Endodermal cell (in vitro differentiated cells): ENCODE measurements at regions not wholly inside any gene's neighbourhood (a gene's known extent, or its start where the extent isn't known, plus 50 kb on each side); places are given as distances from the start of the nearest gene placed in this dataset.

Experiments used
- DNase-seq: peaks from one replicate; pipeline ENCODE4 v3.0.0-alpha.2; 2017
- H3K27ac ChIP-seq: 2 replicates; pipeline ENCODE4 v1.5.1; 2013; ENCODE audit warnings: mild to moderate bottlenecking, low read depth, low read length, moderate library complexity
- H3K27me3 ChIP-seq: 2 replicates; pipeline ENCODE4 v1.6.1; 2013; ENCODE audit warnings: mild to moderate bottlenecking, low read length, moderate library complexity; ENCODE audit not compliant: insufficient read depth, control insufficient read depth, poor library complexity, severe bottlenecking
- H3K36me3 ChIP-seq: 2 replicates; pipeline ENCODE4 v1.7.0; 2013; ENCODE audit warnings: mild to moderate bottlenecking, low read length, moderate library complexity; ENCODE audit not compliant: control insufficient read depth, insufficient read depth
- H3K4me1 ChIP-seq: one replicate; pipeline ENCODE4 v1.7.0; 2013; ENCODE audit warnings: low read length; ENCODE audit not compliant: control insufficient read depth, insufficient read depth
- H3K4me3 ChIP-seq: 2 replicates; pipeline ENCODE4 v1.5.1; 2013; ENCODE audit warnings: mild to moderate bottlenecking, low read length, moderate library complexity
- H3K9ac ChIP-seq: 2 replicates; pipeline ENCODE4 v1.6.1; 2013; ENCODE audit warnings: mild to moderate bottlenecking, low read length, moderate library complexity; ENCODE audit not compliant: poor library complexity, severe bottlenecking; ENCODE audit errors: extremely low read depth
- H3K9me3 ChIP-seq: 2 replicates; pipeline ENCODE4 v1.6.1; 2013; ENCODE audit warnings: mild to moderate bottlenecking, low read length, moderate library complexity; ENCODE audit not compliant: control insufficient read depth
- H3K27ac Mint-ChIP-seq: 2 replicates; pipeline ENCODE4 v1.8.0; 2020; ENCODE audit warnings: mixed read lengths
- H3K27me3 Mint-ChIP-seq: 2 replicates; pipeline ENCODE4 v1.8.0; 2021; ENCODE audit warnings: mild to moderate bottlenecking, mixed read lengths; ENCODE audit not compliant: insufficient read depth
- H3K36me3 Mint-ChIP-seq: 2 replicates; pipeline ENCODE4 v1.8.0; 2020; ENCODE audit warnings: low read depth, mixed read lengths
- H3K4me1 Mint-ChIP-seq: 2 replicates; pipeline ENCODE4 v1.8.0; 2020; ENCODE audit warnings: mixed read lengths
- H3K4me3 Mint-ChIP-seq: 2 replicates; pipeline ENCODE4 v1.8.0; 2020; ENCODE audit warnings: mild to moderate bottlenecking, moderate library complexity, mixed read lengths
- H3K9me3 Mint-ChIP-seq: 2 replicates; pipeline ENCODE4 v1.8.0; 2020; ENCODE audit warnings: mild to moderate bottlenecking, mixed read lengths
- CTCF ChIP-seq: fragments of 200-600 bp; sonication (generic); conservative IDR thresholded peaks from 2 replicates; pipeline ENCODE4 v1.5.0; 2021; ENCODE audit warnings: antibody characterized with exemption, mild to moderate bottlenecking
- WGBS, 2 experiments: methylation state at CpG; one replicate each; pipeline versions ENCODE4 v1.1.5 to v1.1.7; 2013; ENCODE audit warnings: missing lambda C conversion rate in 2 of 2, mixed read lengths in 1 of 2; ENCODE audit not compliant: insufficient coverage in 1 of 2, insufficient read length in 1 of 2; 5-methylcytosine and 5-hydroxymethylcytosine counted together

- Histone ChIP-seq H3K9ac (no peak overlapping the region), H3K9me3 (no peaks in the 10 kb centered on the region), H3K27me3 (no peaks in the 10 kb centered on the region), H3K27ac (no peak overlapping the region), H3K4me1 (no peaks in the 10 kb centered on the region), H3K4me3 (no peak overlapping the region), H3K36me3 (no peaks in the 10 kb centered on the region)
- no peaks in the 10 kb centered on the region for H3K9me3 Mint-ChIP-seq
- no peak overlapping the region for H3K27ac Mint-ChIP-seq
- H3K4me3 Mint-ChIP-seq, result no peak overlapping the region
- 67 to 68% methylated on average over 2 to 3 of the region's 3 CpGs for WGBS, 2 experiments
- no peak for DNase-seq
- H3K27me3 Mint-ChIP-seq, result peaks cover 5% of the 10 kb centered on the region
- H3K36me3 Mint-ChIP-seq, result no peaks in the 10 kb centered on the region
- H3K4me1 Mint-ChIP-seq, result no peaks in the 10 kb centered on the region
- no peak for TF ChIP-seq CTCF
Measured at GRCh38 chr7:46360296-46360695, 439.2 kb upstream of the IGFBP3 start.

GRCh38 chr7:46357851-46358250 lies 436.8 kb upstream of the IGFBP3 start:
- peaks cover 6% of the 10 kb centered on the region for H3K27me3 Mint-ChIP-seq
- no peaks in the 10 kb centered on the region for H3K36me3 Mint-ChIP-seq
- Histone ChIP-seq H3K36me3 (no peaks in the 10 kb centered on the region), H3K4me3 (no peak overlapping the region), H3K27me3 (no peaks in the 10 kb centered on the region), H3K9ac (no peak overlapping the region), H3K4me1 (no peaks in the 10 kb centered on the region), H3K27ac (no peak overlapping the region), H3K9me3 (no peaks in the 10 kb centered on the region)
- 92 to 100% methylated on average over 1 to 5 of the region's 5 CpGs for WGBS, 2 experiments
- no peaks in the 10 kb centered on the region for H3K9me3 Mint-ChIP-seq
- H3K4me3 Mint-ChIP-seq, result no peak overlapping the region
- no peaks in the 10 kb centered on the region for H3K4me1 Mint-ChIP-seq
- H3K27ac Mint-ChIP-seq, result no peak overlapping the region
- no peak for TF ChIP-seq CTCF
- DNase-seq, result no peak

- Histone ChIP-seq H3K9ac (no peak overlapping the region), H3K36me3 (no peaks in the 10 kb centered on the region), H3K4me1 (no peaks in the 10 kb centered on the region), H3K9me3 (no peaks in the 10 kb centered on the region), H3K27ac (no peak overlapping the region), H3K4me3 (no peak overlapping the region), H3K27me3 (no peaks in the 10 kb centered on the region)
- WGBS, 2 experiments, result 83 to 91% methylated on average over 2 of the region's 2 CpGs
- no peak overlapping the region for H3K27ac Mint-ChIP-seq
- H3K36me3 Mint-ChIP-seq, result no peaks in the 10 kb centered on the region
- DNase-seq, result no peak
- no peak for TF ChIP-seq CTCF
- no peak overlapping the region for H3K4me3 Mint-ChIP-seq
- no peaks in the 10 kb centered on the region for H3K9me3 Mint-ChIP-seq
- H3K4me1 Mint-ChIP-seq, result no peaks in the 10 kb centered on the region
- peaks cover 6% of the 10 kb centered on the region for H3K27me3 Mint-ChIP-seq
Measured at GRCh38 chr7:46357290-46357689, 436.2 kb upstream of the IGFBP3 start.
